SK-N-SH (cell line): ENCODE measurements at regions not wholly inside any gene's neighbourhood (a gene's known extent, or its start where the extent isn't known, plus 50 kb on each side); places are given as distances from the start of the nearest gene placed in this dataset.

Experiments used
- CTCF ChIP-seq: fragments of 200-600 bp; sonication (generic); IDR thresholded peaks from 2 replicates; pipeline ENCODE4 v1.6.1; 2017; ENCODE audit warnings: antibody characterized with exemption, mild to moderate bottlenecking, moderate library complexity
- EZH2phosphoT487 ChIP-seq: fragments of 200-600 bp; sonication (generic); IDR thresholded peaks from 2 replicates; pipeline ENCODE4 v1.6.1; 2017; ENCODE audit warnings: low read depth, mixed run types, mild to moderate bottlenecking, antibody characterized with exemption, moderate library complexity, borderline replicate concordance
- FOXM1 ChIP-seq: IDR thresholded peaks from 2 replicates; pipeline ENCODE4 v1.4.0; 2012; ENCODE audit warnings: low read depth, mild to moderate bottlenecking
- MXI1 ChIP-seq: IDR thresholded peaks from 2 replicates; pipeline ENCODE4 v1.6.1; 2012; ENCODE audit warnings: mild to moderate bottlenecking, low read depth, low read length, improper control_type of control experiment
- POLR2AphosphoS5 ChIP-seq: IDR thresholded peaks from 2 replicates; pipeline ENCODE4 v1.6.1; 2012; ENCODE audit warnings: low read depth, low read length
- RCOR1 ChIP-seq: fragments of 150-350 bp; IDR thresholded peaks from 2 replicates; pipeline ENCODE4 v1.6.1; 2017; ENCODE audit warnings: antibody characterized with exemption, low read length
- RFX5 ChIP-seq: IDR thresholded peaks from 2 replicates; pipeline ENCODE4 v1.6.1; 2012; ENCODE audit warnings: mild to moderate bottlenecking, improper control_type of control experiment, low read length
- SMC3 ChIP-seq: IDR thresholded peaks from 2 replicates; pipeline ENCODE4 v1.6.1; 2012; ENCODE audit warnings: low read depth, low read length, improper control_type of control experiment

GRCh38 chr12:25761356-25761755 is 197.1 kb upstream of the RASSF8 start:
- TF ChIP-seq EZH2phosphoT487 (no peak), POLR2AphosphoS5 (no peak), MXI1 (no peak), CTCF (no peak), SMC3 (no peak), RCOR1 (no peak), RFX5 (no peak), FOXM1 (no peak)
